Kidney (tissue), 13 donors: ENCODE measurements at regions not wholly inside any gene's neighbourhood (a gene's known extent, or its start where the extent isn't known, plus 50 kb on each side); places are given as distances from the start of the nearest gene placed in this dataset.

ENCODE experiments used
- DNase-seq, 5 donors: peaks; one replicate each; pipeline ENCODE4 v3.0.0-alpha.2; 2013 to 2020
- FAIRE-seq: peaks from 2 replicates; lab custom pipeline; 2012; peaks lifted over from hg19 to GRCh38; lab: Jason Lieb, UNC
- H3K27ac ChIP-seq, 2 donors: one replicate each; pipeline ENCODE4 v1.7.0; 2013; ENCODE audit warnings: low read depth in 2 of 2, low read length in 2 of 2, inconsistent platforms in 1 of 2
- H3K27me3 ChIP-seq: one replicate; pipeline ENCODE4 v1.7.1; 2013; ENCODE audit warnings: low read length, inconsistent platforms; ENCODE audit not compliant: control insufficient read depth, insufficient read depth
- H3K36me3 ChIP-seq, 3 donors: one replicate each; pipeline versions ENCODE4 v1.7.0 to v1.7.1; 2013; ENCODE audit warnings: low read length in 3 of 3, control low read depth in 1 of 3, inconsistent platforms in 1 of 3; ENCODE audit not compliant: insufficient read depth in 3 of 3, control insufficient read depth in 2 of 3
- H3K4me1 ChIP-seq, 3 donors: one replicate each; pipeline versions ENCODE4 v1.7.0 to v1.7.1; 2013; ENCODE audit warnings: low read length in 3 of 3, inconsistent platforms in 1 of 3, low read depth in 1 of 3; ENCODE audit not compliant: control insufficient read depth in 2 of 3, insufficient read depth in 2 of 3
- H3K4me3 ChIP-seq, 3 donors: one replicate each; pipeline versions ENCODE4 v1.7.0 to v1.8.1; 2013; ENCODE audit warnings: low read length in 3 of 3, control low read depth in 1 of 3, inconsistent platforms in 1 of 3
- H3K9ac ChIP-seq, 3 donors: one replicate each; pipeline versions ENCODE4 v1.7.0 to v1.7.1; 2013; ENCODE audit warnings: low read length in 3 of 3, control low read depth in 1 of 3, inconsistent platforms in 1 of 3
- H3K9me3 ChIP-seq, 3 donors: one replicate each; pipeline versions ENCODE4 v1.7.0 to v1.7.1; 2013; ENCODE audit warnings: low read length in 3 of 3, control low read depth in 1 of 3, inconsistent platforms in 1 of 3; ENCODE audit not compliant: control insufficient read depth in 2 of 3, insufficient read depth in 1 of 3
- intact Hi-C: fragments of 100-400 bp; cut with DNase I; formaldehyde crosslinking; loops from one replicate; pipeline ENCODE4 v1.11.1; 2022
- TF ChIP-seq, protein P1 (sequence below): IDR thresholded peaks from 3 replicates; pipeline ENCODE4 v1.5.1; 2012; ENCODE audit warnings: mild to moderate bottlenecking, moderate library complexity, borderline replicate concordance; ENCODE audit not compliant: insufficient read depth; ENCODE audit errors: extremely low read depth
- donor health status: control.
- donor health status: control.
- donor health status: control.
- donor health status: control.
- donor health status: control.
- donor health status: DM: yes; HTN: yes; CAD: no.
- donor health status: Normal renal cell carcinoma (clear cell type).

DNA sequence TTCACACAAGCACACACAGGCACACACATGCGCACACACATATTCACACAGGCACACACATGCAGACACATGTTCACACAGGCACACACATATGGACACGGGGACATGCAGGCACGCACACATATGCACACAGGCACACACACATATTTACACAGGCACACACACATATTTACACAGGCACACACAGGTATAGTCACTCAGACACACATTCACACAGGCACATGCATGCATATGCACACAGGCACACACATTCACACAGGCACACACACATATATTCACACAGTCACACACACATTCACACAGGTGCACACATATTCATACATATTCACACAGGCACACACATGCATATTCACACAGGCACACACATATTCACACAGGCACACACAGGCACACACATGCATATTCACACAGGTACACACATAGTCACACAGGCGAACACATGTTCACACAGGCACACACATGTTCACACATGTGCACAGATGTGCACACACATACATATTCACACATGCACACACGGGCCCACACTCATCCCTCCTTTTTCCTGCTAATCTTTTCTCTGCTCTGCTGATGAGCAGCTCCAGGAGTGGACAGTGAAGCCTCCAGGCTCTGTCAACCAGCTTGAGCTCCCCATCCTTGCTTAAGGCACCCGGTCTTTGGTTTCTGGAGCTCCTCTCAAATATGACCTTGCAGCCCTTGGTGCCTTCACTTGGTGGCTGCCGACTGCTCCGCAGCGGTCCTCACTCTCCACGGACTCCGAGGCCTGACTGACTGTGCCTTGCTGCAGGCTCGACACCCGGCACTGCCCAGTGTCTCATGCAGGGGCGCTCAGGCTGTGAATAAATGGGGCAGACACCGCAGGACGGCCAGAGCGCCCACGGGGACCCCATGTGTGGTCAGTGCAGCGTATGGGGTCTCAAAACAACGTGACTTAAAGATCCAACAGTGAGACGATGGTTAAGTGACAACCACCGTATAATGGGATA is 581.2 kb upstream of the MGMT start:
- no peak overlapping the region for H3K9ac ChIP-seq
- H3K36me3 ChIP-seq, result no peaks in the 10 kb centered on the region
- no peak for FAIRE-seq
- H3K27me3 ChIP-seq, result no peaks in the 10 kb centered on the region
- no peak overlapping the region for H3K27ac ChIP-seq
- intact Hi-C loops, result no loop called here
- H3K9me3 ChIP-seq, result peaks cover 0 to 4% (median 0%) of the 10 kb centered on the region in 3 donors
- TF ChIP-seq, protein P1, sequence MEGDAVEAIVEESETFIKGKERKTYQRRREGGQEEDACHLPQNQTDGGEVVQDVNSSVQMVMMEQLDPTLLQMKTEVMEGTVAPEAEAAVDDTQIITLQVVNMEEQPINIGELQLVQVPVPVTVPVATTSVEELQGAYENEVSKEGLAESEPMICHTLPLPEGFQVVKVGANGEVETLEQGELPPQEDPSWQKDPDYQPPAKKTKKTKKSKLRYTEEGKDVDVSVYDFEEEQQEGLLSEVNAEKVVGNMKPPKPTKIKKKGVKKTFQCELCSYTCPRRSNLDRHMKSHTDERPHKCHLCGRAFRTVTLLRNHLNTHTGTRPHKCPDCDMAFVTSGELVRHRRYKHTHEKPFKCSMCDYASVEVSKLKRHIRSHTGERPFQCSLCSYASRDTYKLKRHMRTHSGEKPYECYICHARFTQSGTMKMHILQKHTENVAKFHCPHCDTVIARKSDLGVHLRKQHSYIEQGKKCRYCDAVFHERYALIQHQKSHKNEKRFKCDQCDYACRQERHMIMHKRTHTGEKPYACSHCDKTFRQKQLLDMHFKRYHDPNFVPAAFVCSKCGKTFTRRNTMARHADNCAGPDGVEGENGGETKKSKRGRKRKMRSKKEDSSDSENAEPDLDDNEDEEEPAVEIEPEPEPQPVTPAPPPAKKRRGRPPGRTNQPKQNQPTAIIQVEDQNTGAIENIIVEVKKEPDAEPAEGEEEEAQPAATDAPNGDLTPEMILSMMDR, result no peak
- no peak for DNase-seq
- no peak overlapping the region for H3K4me3 ChIP-seq
- peaks cover 0 to 2% (median 0%) of the 10 kb centered on the region in 3 donors for H3K4me1 ChIP-seq

DNA sequence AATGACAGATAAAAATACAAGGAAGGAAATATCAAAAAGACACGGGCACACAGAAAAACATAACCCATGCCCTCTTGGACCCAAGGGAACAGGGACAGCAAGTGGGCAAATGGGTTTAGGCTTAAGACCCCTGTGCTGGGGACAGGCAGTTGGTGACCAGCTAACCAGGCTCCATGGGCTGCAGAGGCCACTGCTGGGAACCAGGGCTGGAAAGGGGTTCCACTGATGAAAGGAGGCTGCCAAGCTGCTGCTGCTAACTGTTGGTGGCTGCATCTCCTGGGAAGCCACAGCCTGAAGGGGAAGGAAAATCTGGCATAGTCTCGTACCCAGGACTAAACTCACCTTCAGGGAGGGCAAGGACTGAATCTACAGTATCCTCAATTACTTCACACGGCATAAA is 579.2 kb upstream of the MGMT start:
- peaks cover 0 to 4% (median 0%) of the 10 kb centered on the region in 3 donors for H3K9me3 ChIP-seq
- no peak overlapping the region for H3K4me3 ChIP-seq
- no peak for DNase-seq
- peaks cover 0 to 2% (median 0%) of the 10 kb centered on the region in 3 donors for H3K4me1 ChIP-seq
- no peak for FAIRE-seq
- no peaks in the 10 kb centered on the region for H3K27me3 ChIP-seq
- no peak overlapping the region for H3K9ac ChIP-seq
- TF ChIP-seq, protein P1, result no peak
- no peaks in the 10 kb centered on the region for H3K36me3 ChIP-seq
- intact Hi-C loops, result no loop called here
- no peak overlapping the region for H3K27ac ChIP-seq

DNA sequence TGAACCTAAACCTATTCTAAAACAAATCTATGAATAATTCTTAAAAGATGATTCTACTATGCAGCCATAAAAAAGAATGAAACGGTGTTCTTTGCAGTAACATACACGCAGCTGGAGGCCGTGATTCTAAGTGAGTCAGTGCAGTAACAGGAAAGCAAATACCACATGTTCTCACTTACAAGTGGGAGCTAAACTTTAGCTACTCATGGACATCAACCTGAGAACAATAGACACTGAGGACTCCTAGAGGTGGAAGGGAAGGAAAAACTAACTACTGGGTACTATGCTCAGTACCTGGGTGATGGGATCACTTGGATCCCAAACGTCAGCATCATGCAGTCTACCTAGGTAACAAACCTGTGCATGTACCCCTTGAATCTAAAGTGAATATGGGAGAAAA is 575.0 kb upstream of the MGMT start:
- intact Hi-C loops, result no loop called here
- TF ChIP-seq, protein P1, result no peak

More for the DNA sequence above, 575.0 kb upstream of the MGMT start:
- Histone ChIP-seq H3K27ac (no peak overlapping the region), H3K4me1 (no peaks in the 10 kb centered on the region), H3K9ac (no peak overlapping the region), H3K4me3 (no peak overlapping the region), H3K27me3 (no peaks in the 10 kb centered on the region), H3K9me3 (no peaks in the 10 kb centered on the region), H3K36me3 (no peaks in the 10 kb centered on the region)
- DNase-seq, result no peak
- FAIRE-seq, result no peak
